HCEC 1CT (cell line): ENCODE measurements at regions not wholly inside any gene's neighbourhood (a gene's known extent, or its start where the extent isn't known, plus 50 kb on each side); places are given as distances from the start of the nearest gene placed in this dataset.
A peak's percentile ranks its signal among the peaks of the same experiment; 100 is the strongest.
"Not testable (repeated sequence)": the region's sequence is repeated elsewhere in the genome, so short reads cannot be mapped to it uniquely, and the experiment has no call there.

ENCODE experiments used
- DNase-seq: peaks from one replicate; pipeline ENCODE4 v3.0.0-alpha.2; 2017

- DNase-seq = no peak
Observed at GRCh38 chr1:157407917-157408525, 144.3 kb downstream of the FCRL5 start.

GRCh38 chr1:157407367-157407766, 144.9 kb downstream of the FCRL5 start:
- no peak for DNase-seq

- DNase-seq = no peak
Observed at GRCh38 chr1:157405662-157406061, 146.7 kb downstream of the FCRL5 start.

GRCh38 chr1:157404614-157405013, 147.7 kb downstream of the FCRL5 start:
- no peak for DNase-seq

- no peak for DNase-seq
Observed at GRCh38 chr1:157404063-157404501, 148.2 kb downstream of the FCRL5 start.

- no peak for DNase-seq
Observed at GRCh38 chr1:157403608-157404007, 148.7 kb downstream of the FCRL5 start.

- no peak for DNase-seq
Observed at GRCh38 chr1:157403203-157403602, 149.1 kb downstream of the FCRL5 start.

GRCh38 chr1:157400766-157401165, 151.5 kb downstream of the FCRL5 start:
- DNase-seq = no peak

- no peak for DNase-seq
Observed at GRCh38 chr1:157399984-157400382, 152.3 kb downstream of the FCRL5 start.

- DNase-seq = no peak
Observed at GRCh38 chr1:157399343-157399983, 152.9 kb downstream of the FCRL5 start.

GRCh38 chr1:157390651-157391050, 161.7 kb downstream of the FCRL5 start:
- peak; percentile 83 for DNase-seq

- DNase-seq = no peak
Observed at GRCh38 chr1:157388057-157388456, 164.3 kb downstream of the FCRL5 start.

GRCh38 chr1:157384258-157384657, 168.1 kb downstream of the FCRL5 start:
- no peak for DNase-seq

- DNase-seq = no peak
Observed at GRCh38 chr1:157382351-157382750, 170.0 kb downstream of the FCRL5 start.

- DNase-seq = no peak
Observed at GRCh38 chr1:157380523-157380922, 171.8 kb downstream of the FCRL5 start.

GRCh38 chr1:157377280-157377713, 175.0 kb downstream of the FCRL5 start:
- DNase-seq = peak; percentile 30

- DNase-seq = no peak
Observed at GRCh38 chr1:157376681-157377080, 175.6 kb downstream of the FCRL5 start.

GRCh38 chr1:157372311-157372710, 180.0 kb downstream of the FCRL5 start:
- not testable (repeated sequence) for DNase-seq

GRCh38 chr1:157371826-157372225, 180.5 kb downstream of the FCRL5 start:
- DNase-seq = no peak

- DNase-seq = no peak
Observed at GRCh38 chr1:157371221-157371620, 181.1 kb downstream of the FCRL5 start.

- no peak for DNase-seq
Observed at GRCh38 chr1:157370698-157371097, 181.6 kb downstream of the FCRL5 start.

GRCh38 chr1:157369808-157370521, 182.3 kb downstream of the FCRL5 start:
- peak; percentile 37 for DNase-seq

GRCh38 chr1:157368941-157369340, 183.4 kb downstream of the FCRL5 start:
- not testable (repeated sequence) for DNase-seq

GRCh38 chr1:157368363-157368762, 184.0 kb downstream of the FCRL5 start:
- no peak for DNase-seq
